SU-DHL-6 (cell line): ENCODE measurements at regions not wholly inside any gene's neighbourhood (a gene's known extent, or its start where the extent isn't known, plus 50 kb on each side); places are given as distances from the start of the nearest gene placed in this dataset.
"Not testable (repeated sequence)": the region's sequence is repeated elsewhere in the genome, so short reads cannot be mapped to it uniquely, and the experiment has no call there.

Source experiments
- CTCF ChIP-seq: fragments of 200-600 bp; sonication (generic); IDR thresholded peaks from one replicate; pipeline ENCODE4 v1.5.1; 2017; ENCODE audit warnings: antibody characterized with exemption, mild to moderate bottlenecking, low read length, moderate library complexity; ENCODE audit not compliant: insufficient read depth, poor library complexity, severe bottlenecking
- EZH2phosphoT487 ChIP-seq: fragments of 200-600 bp; sonication (generic), shearing (Covaris generic); conservative IDR thresholded peaks from 2 replicates; pipeline ENCODE4 v1.6.1; 2018; ENCODE audit warnings: mild to moderate bottlenecking, antibody characterized with exemption, low read length, moderate library complexity, mixed read lengths

- TF ChIP-seq EZH2phosphoT487, CTCF: not testable (repeated sequence)
Observed at GRCh38 chr21:6376321-6377070, 4144.9 kb upstream of the TPTE start.
